Neural crest cell (in vitro differentiated cells): ENCODE measurements at regions not wholly inside any gene's neighbourhood (a gene's known extent, or its start where the extent isn't known, plus 50 kb on each side); places are given as distances from the start of the nearest gene placed in this dataset.
A peak's percentile ranks its signal among the peaks of the same experiment; 100 is the strongest.
"Not testable (repeated sequence)": the region's sequence is repeated elsewhere in the genome, so short reads cannot be mapped to it uniquely, and the experiment has no call there.

ENCODE experiments used
- DNase-seq: peaks from one replicate; pipeline ENCODE4 v3.0.0; 2021; ENCODE audit warnings: low read depth, mixed read lengths, low spot score
- H3K27ac Mint-ChIP-seq: one replicate; pipeline ENCODE4 v1.8.0; 2021; ENCODE audit warnings: mild to moderate bottlenecking, mixed read lengths; ENCODE audit not compliant: unreplicated experiment
- H3K27me3 Mint-ChIP-seq: 2 replicates; pipeline ENCODE4 v1.8.0; 2021; ENCODE audit warnings: low read depth, mild to moderate bottlenecking, mixed read lengths
- H3K36me3 Mint-ChIP-seq: 2 replicates; pipeline ENCODE4 v1.8.0; 2021; ENCODE audit warnings: low read depth, mild to moderate bottlenecking, mixed read lengths
- H3K4me1 Mint-ChIP-seq: 2 replicates; pipeline ENCODE4 v1.8.0; 2021; ENCODE audit warnings: mixed read lengths
- H3K4me3 Mint-ChIP-seq: one replicate; pipeline ENCODE4 v1.8.0; 2021; ENCODE audit warnings: mild to moderate bottlenecking, mixed read lengths
- H3K9me3 Mint-ChIP-seq: 2 replicates; pipeline ENCODE4 v1.8.0; 2021; ENCODE audit warnings: mixed read lengths
- CTCF ChIP-seq: fragments of 200-600 bp; sonication (generic); conservative IDR thresholded peaks from 2 replicates; pipeline ENCODE4 v1.5.0; 2021; ENCODE audit warnings: antibody characterized with exemption, mild to moderate bottlenecking

GRCh38 chr4:3879681-3880614, 113.8 kb downstream of the ADRA2C start:
- Mint-ChIP-seq H3K27ac (no peak overlapping the region), H3K4me1 (peaks cover 3% of the 10 kb centered on the region), H3K27me3 (peaks cover 65% of the 10 kb centered on the region), H3K9me3 (peaks cover 6% of the 10 kb centered on the region), H3K4me3 (no peak overlapping the region), H3K36me3 (peaks cover 2% of the 10 kb centered on the region)
- TF ChIP-seq CTCF, result no peak
- DNase-seq, result no peak

- H3K27ac Mint-ChIP-seq, result no peak overlapping the region
- H3K9me3 Mint-ChIP-seq, result peaks cover 6% of the 10 kb centered on the region
- H3K27me3 Mint-ChIP-seq, result peaks cover 59% of the 10 kb centered on the region
- no peak overlapping the region for H3K4me3 Mint-ChIP-seq
- peak; percentile 85 for TF ChIP-seq CTCF
- H3K36me3 Mint-ChIP-seq, result peaks cover 2% of the 10 kb centered on the region
- DNase-seq, result peak; percentile 89
- H3K4me1 Mint-ChIP-seq, result peaks cover 3% of the 10 kb centered on the region
These were observed 114.5 kb downstream of the ADRA2C start for GRCh38 chr4:3880615-3881120.

GRCh38 chr4:3882316-3882885, 116.2 kb downstream of the ADRA2C start:
- peaks cover 47% of the 10 kb centered on the region for H3K27me3 Mint-ChIP-seq
- H3K27ac Mint-ChIP-seq, result not testable (repeated sequence)

GRCh38 chr4:3884261-3884660, 118.1 kb downstream of the ADRA2C start:
- H3K4me1 Mint-ChIP-seq, DNase-seq, H3K9me3 Mint-ChIP-seq, H3K4me3 Mint-ChIP-seq, H3K36me3 Mint-ChIP-seq, H3K27ac Mint-ChIP-seq: not testable (repeated sequence)
- peaks cover 28% of the 10 kb centered on the region for H3K27me3 Mint-ChIP-seq

More at GRCh38 chr4:3882316-3882885, 116.2 kb downstream of the ADRA2C start:
- H3K4me3 Mint-ChIP-seq, H3K4me1 Mint-ChIP-seq, DNase-seq, H3K36me3 Mint-ChIP-seq, H3K9me3 Mint-ChIP-seq: not testable (repeated sequence)

GRCh38 chr4:3893590-3893989, 127.4 kb downstream of the ADRA2C start:
- not testable (repeated sequence) for H3K27me3 Mint-ChIP-seq, H3K9me3 Mint-ChIP-seq, H3K36me3 Mint-ChIP-seq, H3K4me3 Mint-ChIP-seq, H3K27ac Mint-ChIP-seq, DNase-seq
- TF ChIP-seq CTCF, result peak; percentile 38
- peaks cover 18% of the 10 kb centered on the region for H3K4me1 Mint-ChIP-seq

- H3K4me3 Mint-ChIP-seq, H3K36me3 Mint-ChIP-seq, H3K9me3 Mint-ChIP-seq, H3K27me3 Mint-ChIP-seq: not testable (repeated sequence)
- DNase-seq, result peak; percentile 25
- peak overlapping the region; percentile 90 for H3K27ac Mint-ChIP-seq
- peaks cover 18% of the 10 kb centered on the region for H3K4me1 Mint-ChIP-seq
These were observed 128.1 kb downstream of the ADRA2C start for GRCh38 chr4:3894086-3894959.
